GM18519 (cell line): ENCODE measurements at regions not wholly inside any gene's neighbourhood (a gene's known extent, or its start where the extent isn't known, plus 50 kb on each side); places are given as distances from the start of the nearest gene placed in this dataset.

ENCODE experiments used
- ATAC-seq: cut with Tn5 transposase; IDR thresholded peaks from one replicate; pipeline ENCODE4 v1.9.1; 2021; ENCODE audit warnings: mild to moderate bottlenecking, moderate library complexity; ENCODE audit not compliant: unreplicated experiment, low FRiP score

- ATAC-seq, result no peak
These were observed 365.7 kb downstream of the GXYLT1 start for GRCh38 chr12:41778934-41779333.

GRCh38 chr12:41777064-41777790 lies 367.4 kb downstream of the GXYLT1 start:
- no peak for ATAC-seq

- no peak for ATAC-seq
These were observed 372.2 kb downstream of the GXYLT1 start for GRCh38 chr12:41772478-41772877.

GRCh38 chr12:41769810-41770209 lies 374.9 kb downstream of the GXYLT1 start:
- ATAC-seq, result peak; percentile 89

GRCh38 chr12:41768456-41768855 lies 376.2 kb downstream of the GXYLT1 start:
- ATAC-seq, result no peak

GRCh38 chr12:41762691-41763090 lies 382.0 kb downstream of the GXYLT1 start:
- no peak for ATAC-seq

- ATAC-seq, result no peak
These were observed 399.1 kb downstream of the GXYLT1 start for GRCh38 chr12:41745593-41745992.

GRCh38 chr12:41743835-41744234 lies 400.8 kb downstream of the GXYLT1 start:
- ATAC-seq, result no peak

- no peak for ATAC-seq
These were observed 405.6 kb downstream of the GXYLT1 start for GRCh38 chr12:41739066-41739465.

GRCh38 chr12:41737423-41737822 lies 407.3 kb downstream of the GXYLT1 start:
- no peak for ATAC-seq

- no peak for ATAC-seq
These were observed 408.2 kb downstream of the GXYLT1 start for GRCh38 chr12:41736436-41736835.

GRCh38 chr12:41731691-41732090 lies 413.0 kb downstream of the GXYLT1 start:
- no peak for ATAC-seq

- ATAC-seq, result no peak
These were observed 413.6 kb downstream of the GXYLT1 start for GRCh38 chr12:41731061-41731460.

GRCh38 chr12:41724216-41724615 lies 420.5 kb downstream of the GXYLT1 start:
- ATAC-seq, result no peak

GRCh38 chr12:41719214-41719613 lies 425.5 kb downstream of the GXYLT1 start:
- no peak for ATAC-seq

- no peak for ATAC-seq
These were observed 429.4 kb downstream of the GXYLT1 start for GRCh38 chr12:41715256-41715655.

GRCh38 chr12:41709463-41710285 lies 435.0 kb downstream of the GXYLT1 start:
- ATAC-seq, result no peak

GRCh38 chr12:41709012-41709411 lies 435.7 kb downstream of the GXYLT1 start:
- no peak for ATAC-seq

GRCh38 chr12:41706376-41706775 lies 438.3 kb downstream of the GXYLT1 start:
- no peak for ATAC-seq

- no peak for ATAC-seq
These were observed 442.6 kb downstream of the GXYLT1 start for GRCh38 chr12:41701943-41702601.

GRCh38 chr12:41700940-41701339 lies 443.7 kb downstream of the GXYLT1 start:
- no peak for ATAC-seq
